ENCODE measurements at regions not wholly inside any gene's neighbourhood (a gene's known extent, or its start where the extent isn't known, plus 50 kb on each side); places are given as distances from the start of the nearest gene placed in this dataset.

DNA sequence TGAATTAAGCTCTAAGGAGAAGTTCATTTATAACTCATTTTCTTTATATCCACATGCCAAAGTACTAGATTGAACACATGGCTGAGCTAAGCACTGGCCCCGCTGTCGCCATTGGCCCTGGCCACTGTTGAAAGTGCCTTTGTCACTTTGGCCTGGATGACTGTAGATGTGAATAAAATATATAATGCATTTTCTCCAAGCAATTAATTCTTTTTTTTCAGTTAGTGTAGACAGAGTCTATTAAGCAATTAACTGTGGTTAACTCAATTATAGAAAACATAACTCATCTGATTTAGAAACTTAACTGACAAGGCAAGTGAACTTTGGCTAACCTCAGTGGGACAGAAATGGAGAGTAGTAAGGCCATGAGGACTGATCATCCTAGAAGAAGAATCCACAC lies 965.6 kb downstream of the EFNB2 start:
- no peak for DNase-seq

DNA sequence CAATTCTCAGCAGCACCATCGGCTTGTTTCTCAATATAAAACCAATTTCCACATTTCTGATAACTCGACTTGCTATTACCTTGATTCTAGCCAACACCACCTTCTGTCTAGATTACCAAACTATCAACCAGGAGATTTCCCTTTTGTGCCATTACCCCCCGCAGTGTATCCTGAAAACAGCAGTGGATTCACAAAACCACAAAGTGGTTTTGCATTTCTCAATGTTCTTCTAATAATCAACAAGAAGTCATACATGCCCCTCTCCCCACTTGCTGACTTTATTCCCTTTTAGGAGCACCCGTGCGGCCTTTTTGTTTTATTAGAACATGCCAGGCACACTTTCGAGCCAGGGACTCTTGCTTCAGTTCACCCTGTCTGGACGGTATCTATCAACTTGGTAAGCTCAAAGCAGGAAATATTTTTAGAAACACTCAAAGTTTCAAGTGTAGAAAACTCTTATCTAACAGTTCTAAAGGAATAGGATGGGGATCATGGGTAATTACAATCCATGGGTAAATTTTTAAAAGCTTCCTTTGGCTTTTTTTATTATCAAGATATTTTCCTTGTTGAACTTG lies 967.4 kb downstream of the EFNB2 start:
- DNase-seq: no peak

DNA sequence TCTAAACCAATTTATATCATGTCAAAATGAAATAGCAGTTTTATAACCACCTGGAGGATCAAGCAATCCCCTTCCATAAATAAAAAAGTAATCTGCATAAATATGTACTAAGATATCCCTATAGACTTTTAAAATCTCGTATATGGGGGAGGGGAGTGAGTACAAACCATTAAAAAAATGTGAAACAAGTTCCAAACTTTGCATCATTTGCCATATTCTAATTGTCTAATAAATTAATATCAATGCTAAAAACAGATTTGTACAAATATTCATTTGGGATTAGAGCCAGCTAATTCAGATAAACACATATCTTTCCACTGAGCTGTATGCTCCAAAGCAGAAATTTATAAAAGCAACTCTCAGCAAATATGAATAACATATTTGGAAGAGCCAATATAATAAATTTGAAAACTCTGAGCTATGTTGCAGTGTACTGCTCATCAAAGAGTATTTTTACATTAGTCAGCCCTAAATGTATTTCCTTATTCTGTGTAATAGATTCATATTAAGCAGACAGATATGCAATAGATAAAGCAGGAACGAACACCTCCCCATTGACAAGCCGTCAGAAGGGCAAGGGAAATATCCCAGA lies 970.2 kb downstream of the EFNB2 start:
- DNase-seq: no peak

DNA sequence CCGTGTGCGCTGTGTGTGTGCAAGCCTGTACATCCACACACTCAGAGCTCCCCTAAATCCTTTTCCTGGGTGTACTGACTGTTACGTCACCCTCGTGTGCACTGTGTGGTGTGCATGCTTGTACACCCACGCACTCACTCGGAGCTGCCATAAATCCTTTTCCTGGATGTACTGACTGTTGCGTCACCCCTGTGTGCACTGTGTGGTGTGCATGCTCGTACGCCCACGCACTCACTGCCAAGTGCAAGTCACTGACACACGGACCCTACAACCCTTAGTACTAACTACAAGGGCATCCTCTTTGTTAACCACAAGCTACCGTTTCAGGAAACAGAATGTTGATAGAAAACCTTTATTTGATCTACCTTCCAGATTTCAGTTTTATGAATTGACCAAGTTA lies 983.4 kb downstream of the EFNB2 start:
- DNase-seq: no peak

DNA sequence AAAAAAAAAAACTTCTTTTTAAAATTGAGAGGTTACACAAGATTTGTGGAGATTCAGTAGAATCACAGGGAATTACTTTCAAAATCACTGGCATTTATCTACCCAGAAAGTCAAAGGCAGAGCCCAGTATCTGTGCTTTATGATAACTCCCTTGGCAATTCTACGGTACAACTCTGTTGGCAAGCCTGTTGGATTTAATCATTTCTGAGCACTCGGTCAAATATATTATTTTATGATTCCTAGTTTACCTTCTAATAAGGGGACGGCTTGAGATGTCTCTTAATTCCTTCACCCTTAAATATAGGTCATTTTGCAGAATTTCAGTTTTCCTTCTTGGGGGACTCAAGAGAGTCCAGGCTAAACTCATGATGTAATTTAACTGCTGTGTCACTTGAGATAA lies 987.6 kb downstream of the EFNB2 start:
- DNase-seq: no peak

DNA sequence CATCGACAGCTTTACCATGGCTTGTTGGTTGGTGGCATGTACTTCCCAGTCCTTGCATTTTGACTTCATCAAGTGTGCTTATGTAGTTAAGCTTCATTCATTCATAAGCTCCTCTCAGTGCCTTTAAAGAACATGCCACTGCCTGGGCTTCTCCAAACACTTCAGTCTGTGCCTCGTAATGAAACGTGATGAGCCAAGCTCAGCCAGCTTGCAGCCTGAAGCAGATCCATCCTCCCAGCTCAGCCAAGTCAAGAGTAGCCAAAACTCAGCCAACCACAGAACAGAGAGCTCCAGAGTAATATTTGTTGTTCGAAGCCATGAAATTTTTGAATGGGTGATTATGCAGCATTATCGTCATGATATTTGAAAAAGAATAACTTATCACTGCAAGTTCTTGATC lies 989.7 kb downstream of the EFNB2 start:
- no peak for DNase-seq

DNA sequence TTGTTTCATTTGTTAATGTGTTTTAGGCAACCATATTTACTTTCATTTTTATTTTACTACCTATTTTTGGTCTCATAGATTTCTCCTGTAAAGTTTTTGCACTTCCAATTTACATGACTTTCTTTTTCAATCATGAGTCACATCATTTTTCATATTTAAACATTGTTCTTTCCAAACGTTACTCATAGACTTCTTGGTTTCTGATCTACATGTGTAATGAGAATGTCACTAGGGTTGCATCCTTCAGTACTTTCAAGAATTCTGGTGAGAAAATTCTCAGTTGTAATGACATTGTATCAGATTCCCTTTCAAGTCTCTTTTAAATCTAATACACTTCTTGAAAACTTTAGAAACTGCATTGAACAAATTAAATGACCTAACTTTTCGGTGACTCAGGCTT lies 991.7 kb downstream of the EFNB2 start:
- DNase-seq: no peak

DNA sequence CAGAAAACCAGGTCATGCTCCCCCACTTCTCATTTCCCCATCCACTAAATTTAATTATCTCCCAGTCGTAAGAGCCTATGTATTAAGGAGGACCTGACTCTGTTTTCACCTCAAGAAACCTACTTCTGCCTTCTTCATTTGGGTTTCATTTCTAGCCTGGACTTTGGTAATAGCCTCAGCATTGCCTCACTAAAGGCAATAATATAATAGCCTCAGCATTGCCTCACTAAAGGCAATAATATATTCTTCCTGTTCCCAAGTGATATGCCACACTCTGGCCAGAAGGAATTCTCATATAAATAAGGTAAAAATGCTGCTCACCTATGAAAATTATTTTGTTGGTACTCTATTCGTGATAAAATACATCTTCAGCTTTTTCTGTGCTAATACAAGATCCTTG lies 993.9 kb downstream of the EFNB2 start:
- DNase-seq: no peak

DNA sequence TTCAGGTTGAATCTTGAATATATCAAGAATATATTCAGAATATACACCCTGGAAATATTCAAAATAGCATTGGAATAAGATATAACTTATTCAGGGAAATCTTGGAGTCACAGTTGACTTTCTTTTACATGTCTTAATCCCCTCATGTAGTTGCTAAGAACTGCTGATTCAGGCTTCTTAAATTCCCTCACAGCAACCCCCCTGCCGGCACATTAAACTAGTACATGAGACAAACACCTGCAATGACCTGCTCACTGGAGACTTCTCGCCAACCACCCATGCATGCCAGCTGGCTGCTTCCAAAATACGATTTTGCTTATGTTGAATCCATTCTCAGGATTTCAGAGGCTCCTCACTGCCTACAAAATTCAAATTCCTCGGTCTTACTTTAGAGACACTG lies 997.1 kb downstream of the EFNB2 start:
- no peak for DNase-seq

DNA sequence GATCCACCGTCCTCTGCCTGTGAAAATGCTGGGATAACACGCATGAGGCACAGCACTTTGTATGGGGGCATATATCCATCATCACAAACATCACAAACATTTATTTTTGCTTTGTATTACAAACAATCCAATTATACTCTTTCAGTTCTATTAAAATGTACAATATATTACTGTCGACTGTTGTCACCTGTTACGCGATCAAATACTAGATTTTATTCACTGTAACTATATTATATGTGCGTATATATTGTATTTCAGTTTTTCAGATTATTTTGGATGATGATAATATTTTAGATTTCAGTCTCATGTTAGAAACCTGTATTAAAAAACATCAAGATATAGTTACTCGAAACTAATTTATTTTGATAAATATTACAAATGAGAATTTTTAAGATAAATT lies 998.3 kb downstream of the EFNB2 start:
- DNase-seq: no peak

DNA sequence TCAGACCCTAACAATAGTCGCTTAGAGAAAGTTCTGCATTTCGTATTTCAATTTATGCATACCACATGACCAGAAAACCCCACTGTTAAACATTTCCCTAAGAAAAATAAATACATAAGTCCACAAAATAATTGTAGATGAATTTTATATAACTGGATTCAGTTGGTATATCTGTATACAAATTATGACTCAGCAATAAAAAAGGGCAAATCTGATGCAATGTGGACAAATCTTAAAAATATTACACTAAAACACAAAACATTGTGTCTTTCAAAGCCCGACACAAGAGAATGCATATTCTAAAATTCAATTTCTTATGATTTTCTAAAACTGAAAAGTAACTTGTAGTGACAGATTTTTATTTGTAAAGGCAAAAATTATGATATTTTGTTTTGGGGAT lies 1005.0 kb downstream of the EFNB2 start:
- no peak for DNase-seq

DNA sequence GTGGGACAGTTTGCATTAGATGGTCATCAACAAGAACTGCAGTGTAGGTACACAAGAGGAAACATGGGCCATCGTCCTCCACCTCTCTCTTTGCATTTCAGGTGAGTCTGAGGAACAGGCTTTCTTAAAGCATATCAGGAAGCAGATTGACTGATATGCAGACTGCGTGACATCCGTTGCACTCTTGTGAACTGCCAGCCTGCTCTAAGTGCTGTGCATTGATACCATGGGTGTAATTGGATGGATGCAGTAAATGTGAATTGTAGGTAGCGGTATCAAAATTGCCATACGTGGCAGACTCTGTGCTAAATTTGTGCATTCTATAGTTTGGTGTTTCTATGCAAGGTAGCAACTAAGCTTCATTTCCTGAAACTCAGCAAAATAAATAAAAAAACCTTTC lies 1008.3 kb downstream of the EFNB2 start:
- DNase-seq: no peak

DNA sequence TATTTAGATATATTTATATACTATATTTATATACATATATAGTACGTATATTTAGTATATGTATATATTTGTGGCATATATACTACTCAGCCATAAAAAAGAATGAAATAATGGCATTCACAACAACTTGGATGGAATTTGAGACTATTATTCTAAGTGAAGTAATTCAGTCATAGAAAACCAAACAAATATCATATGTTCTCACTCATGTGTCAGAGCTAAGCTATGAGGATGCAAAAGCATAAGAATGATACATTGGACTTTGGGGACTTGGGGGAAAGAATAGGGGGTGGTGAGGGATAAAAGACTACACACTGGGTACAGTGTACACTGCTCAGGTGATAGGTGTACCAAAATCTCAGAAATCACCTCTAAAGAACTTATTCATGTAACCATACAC lies 1015.7 kb downstream of the EFNB2 start:
- DNase-seq: no peak

DNA sequence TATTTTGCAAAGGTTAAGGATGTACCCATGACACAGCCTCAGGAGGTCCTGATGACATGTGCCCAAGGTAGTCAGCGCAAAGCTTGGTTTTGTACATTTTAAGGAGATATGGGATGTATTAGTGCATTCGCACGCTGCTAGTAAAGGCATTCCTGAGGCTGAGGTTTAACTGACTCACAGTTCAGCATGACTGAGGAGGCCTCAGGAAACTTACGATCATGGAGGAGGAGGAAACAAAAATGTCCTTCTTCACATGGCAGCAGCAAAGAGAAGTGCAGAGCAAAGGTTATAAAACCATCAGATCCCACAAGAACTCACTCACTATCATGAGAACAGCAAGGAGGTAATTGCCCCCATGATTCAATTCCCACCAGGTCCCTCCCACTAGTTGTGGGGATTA lies 1017.4 kb downstream of the EFNB2 start:
- no peak for DNase-seq

DNA sequence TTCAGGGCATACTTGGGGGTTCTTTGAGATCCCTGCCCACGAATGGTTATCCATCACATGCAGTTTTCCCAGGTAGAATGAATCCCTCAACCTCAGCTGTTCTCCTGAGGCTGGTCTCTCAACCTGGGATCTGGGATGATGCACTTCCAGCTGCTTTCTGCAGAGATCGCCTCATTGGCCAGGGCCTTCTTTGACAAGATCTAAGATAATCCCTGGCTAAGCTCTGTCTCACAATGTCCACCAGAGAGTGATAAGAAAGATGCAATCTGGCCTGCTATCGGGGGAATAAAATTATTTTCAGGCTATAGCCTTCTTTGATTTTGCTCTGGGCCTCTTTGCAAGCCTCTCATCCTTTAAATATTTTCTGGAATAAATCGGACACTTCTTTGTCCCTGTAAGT lies 1021.1 kb downstream of the EFNB2 start:
- no peak for DNase-seq

DNA sequence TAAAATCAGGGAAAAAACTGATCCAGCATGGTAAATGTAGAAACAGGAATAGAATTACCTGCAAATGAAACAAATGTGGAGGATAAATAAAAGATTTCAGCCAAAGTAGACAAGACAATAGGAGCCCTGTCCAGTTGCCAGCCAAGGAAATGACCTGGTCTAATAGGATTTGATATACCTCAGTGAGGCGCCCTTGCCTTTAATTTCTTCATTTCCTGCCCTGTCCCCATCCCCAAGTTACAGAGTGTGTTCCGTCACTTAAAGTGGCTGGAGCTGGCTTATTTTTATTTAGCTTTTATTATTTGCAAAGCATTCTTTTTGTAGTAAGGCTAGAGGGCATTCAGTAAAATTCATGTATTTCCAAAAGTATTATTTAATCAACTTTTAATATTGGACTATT lies 1022.0 kb downstream of the EFNB2 start:
- no peak for DNase-seq

DNA sequence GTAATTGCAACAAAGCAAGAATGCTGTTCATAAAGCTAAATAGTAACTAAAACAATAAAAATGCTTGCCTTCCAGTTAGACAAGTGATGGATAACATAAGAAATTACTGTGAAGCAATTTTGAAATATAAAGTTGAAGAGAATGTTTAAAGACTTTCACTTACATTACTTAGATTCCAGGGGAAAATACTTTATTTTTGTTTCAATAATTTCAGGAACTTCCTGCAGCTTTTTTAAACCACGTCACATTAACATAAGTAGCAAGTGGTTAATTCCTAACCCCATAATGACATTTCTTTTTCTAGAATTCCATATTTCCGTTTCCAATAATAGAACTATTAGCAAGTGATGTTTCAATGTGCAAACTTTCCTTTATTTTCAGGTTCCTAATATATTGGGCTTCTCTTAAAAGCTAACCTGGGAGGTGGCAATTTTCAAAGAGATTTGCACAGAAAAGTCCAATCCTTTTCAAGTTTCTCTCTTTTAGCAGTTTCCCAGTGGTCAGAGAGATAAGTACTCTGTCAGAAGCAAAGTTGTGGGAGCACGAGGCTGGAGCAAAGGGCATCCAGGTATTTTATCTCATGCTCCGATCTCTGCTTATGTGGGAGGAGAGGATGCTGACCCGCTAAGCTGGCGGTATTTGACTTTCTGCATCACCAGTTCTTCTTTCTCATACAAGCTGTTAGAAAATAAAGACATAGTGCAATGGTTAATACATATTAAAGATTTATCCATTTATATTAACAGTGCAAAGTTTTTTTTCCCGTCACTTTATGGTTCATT lies 1025.3 kb downstream of the EFNB2 start:
- DNase-seq: no peak

DNA sequence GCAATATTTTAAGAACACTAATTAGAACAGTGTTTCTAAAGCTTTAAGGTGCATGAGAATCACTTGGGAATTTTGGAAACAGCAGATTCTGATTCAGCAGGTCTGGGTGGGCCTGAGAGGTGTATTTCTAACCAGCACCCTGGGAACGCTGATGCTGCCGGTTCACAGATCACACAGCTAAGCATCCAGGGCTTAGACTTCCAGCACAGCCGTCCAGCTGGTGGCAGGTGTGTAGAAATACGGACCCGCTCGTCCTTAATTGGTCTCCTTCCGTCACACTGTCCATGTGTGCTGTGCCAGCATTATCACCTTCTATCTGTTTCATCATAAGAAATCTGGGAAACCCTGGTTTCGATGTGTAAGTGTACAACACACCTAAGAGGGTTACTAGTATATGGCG lies 1029.0 kb downstream of the EFNB2 start:
- DNase-seq: no peak

DNA sequence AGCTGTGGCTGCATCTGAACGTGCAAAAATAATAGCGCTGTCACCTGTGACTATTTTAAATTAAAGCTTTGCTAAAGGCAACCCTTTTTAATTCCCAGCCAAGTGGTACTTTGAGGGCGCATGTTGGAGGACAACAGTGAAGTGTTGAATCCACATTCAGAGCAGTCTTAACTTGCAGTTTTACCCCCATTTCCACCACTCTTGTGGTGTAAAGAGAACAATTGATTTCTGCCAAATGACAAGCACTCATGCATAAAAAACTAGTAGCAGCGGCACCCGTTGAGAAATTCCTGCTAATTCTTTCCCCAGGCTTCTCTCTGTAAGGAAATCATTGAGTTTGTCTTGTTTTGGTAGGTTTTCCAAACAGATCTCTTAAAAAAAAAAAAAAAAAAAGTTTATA lies 1033.3 kb downstream of the EFNB2 start:
- no peak for DNase-seq

DNA sequence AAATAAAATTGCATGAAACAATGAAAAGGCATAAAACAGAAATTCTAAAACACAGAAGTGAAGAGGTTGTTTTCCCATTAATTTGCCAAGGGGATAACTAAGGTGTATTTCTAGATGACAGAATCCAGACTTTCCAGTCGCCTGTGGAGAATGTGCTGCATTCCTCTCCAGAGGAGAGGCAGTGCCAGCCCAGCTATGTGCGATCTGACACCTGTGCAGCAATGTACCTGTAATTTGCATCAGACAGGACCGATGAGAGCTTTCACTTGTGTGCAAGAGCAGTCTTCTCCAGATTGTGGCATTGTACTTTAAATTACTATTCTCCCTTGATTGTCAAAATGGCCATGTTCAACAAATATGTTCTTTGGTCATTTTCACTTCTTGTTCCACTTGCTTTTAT lies 1037.9 kb downstream of the EFNB2 start:
- DNase-seq: no peak

DNA sequence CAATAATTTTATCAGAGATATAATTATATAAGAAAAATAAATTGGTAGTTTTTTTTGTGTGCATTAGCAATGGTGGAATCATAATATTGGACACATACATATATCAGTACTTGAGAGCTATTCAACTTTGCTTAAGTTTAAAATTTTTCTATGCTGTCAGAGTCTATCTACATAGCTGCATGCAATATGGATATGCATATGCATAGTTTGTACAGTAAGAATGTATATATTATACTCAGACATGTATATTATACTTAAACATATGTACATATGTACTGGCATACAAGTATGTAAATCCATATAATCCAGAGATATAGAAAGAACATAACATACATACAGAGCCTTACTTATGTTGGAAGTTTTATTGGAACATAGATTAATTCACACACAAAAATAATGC lies 1043.2 kb downstream of the EFNB2 start:
- no peak for DNase-seq

DNA sequence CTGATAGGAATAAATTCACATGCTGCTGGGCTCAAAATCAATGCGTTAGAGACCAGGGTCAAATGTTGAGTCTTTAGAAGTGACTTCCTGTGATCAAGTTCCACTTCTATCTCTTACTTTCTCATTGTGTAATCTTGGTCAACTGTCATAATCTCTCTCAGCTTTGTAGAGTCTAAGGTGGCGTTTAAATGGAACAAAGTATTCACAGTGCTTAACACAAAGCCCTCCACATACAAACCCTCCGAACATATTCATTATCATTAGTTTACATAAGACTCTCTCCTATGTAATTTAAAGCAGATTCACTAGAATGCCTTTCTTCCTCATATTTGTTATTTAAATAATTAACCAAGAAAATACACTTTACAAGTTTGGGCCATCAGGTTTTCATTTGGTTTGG lies 1044.1 kb downstream of the EFNB2 start:
- DNase-seq: no peak

DNA sequence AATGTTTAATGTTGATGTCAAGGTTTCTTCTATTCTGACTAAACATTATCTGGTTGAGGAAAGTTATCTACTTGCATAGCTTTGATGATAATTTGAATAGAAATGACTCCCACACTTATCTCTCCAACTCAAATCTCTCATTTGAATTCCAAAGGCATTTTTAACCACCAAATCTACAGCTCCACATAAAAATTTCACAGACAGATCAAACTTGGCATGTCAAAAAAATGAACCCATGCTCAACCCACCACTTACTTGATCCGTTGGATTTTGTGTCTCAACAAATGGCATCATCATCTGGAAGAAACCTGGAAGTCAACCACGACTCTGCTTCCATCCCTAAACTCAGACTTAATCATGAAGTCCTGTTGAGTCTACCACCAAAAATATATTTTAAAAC lies 1050.4 kb downstream of the EFNB2 start:
- DNase-seq: no peak

DNA sequence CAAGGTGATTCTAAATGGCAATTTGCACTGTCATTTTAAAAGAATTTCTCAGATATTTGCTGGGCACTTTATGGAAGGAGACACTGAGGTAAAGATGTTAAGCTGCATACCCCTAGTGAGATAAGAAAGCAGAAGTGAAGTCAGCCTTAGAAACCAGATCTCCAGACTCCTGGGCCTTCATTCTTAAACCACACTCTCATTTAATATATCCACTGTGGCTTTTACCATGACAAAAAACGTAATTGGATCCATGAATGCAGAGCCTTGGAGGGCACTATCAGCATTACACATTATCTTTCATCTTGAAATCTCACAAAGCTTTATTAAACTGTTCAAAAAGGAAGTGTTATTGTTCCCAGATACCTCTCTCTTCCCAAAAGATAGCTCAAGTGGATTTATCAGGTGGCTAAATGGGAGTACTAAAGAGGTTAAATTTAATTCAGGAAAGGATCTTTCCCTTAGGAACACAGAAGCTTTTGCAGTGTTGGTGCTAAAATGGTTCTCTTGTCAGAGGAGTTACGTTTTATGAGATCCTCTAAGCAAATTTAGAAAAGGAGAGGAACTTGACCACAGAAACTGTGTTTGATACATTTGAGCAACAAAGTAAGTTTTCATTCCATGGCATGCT lies 1060.4 kb downstream of the EFNB2 start:
- DNase-seq: no peak
